WERI-Rb-1 (cell line): ENCODE measurements at regions not wholly inside any gene's neighbourhood (a gene's known extent, or its start where the extent isn't known, plus 50 kb on each side); places are given as distances from the start of the nearest gene placed in this dataset.

Experiments used
- DNase-seq: peaks from one replicate; pipeline ENCODE4 v3.0.0-alpha.2; 2020
- H3K27ac ChIP-seq: fragments of 250-450 bp; sonication (Bioruptor Pico); 2 replicates; pipeline ENCODE4 v1.5.1; 2020; ENCODE audit warnings: mild to moderate bottlenecking, moderate library complexity
- H3K27me3 ChIP-seq: fragments of 250-450 bp; sonication (Bioruptor Pico); 2 replicates; pipeline ENCODE4 v1.5.1; 2021; ENCODE audit warnings: mild to moderate bottlenecking, low read depth, moderate library complexity; ENCODE audit not compliant: insufficient read depth, severe bottlenecking
- H3K36me3 ChIP-seq: fragments of 250-450 bp; sonication (Bioruptor Pico); 2 replicates; pipeline ENCODE4 v1.5.1; 2020; ENCODE audit warnings: mild to moderate bottlenecking, moderate library complexity
- H3K4me3 ChIP-seq: 2 replicates; pipeline ENCODE4 v1.5.1; 2011; ENCODE audit warnings: low read depth, mild to moderate bottlenecking, control low read depth, low read length
- H3K9me3 ChIP-seq: fragments of 250-450 bp; sonication (Bioruptor Pico); 2 replicates; pipeline ENCODE4 v1.5.1; 2021; ENCODE audit warnings: mild to moderate bottlenecking, moderate library complexity; ENCODE audit not compliant: severe bottlenecking
- TF ChIP-seq, protein P1 (sequence below): IDR thresholded peaks from 2 replicates; pipeline ENCODE4 v1.5.1; 2011; ENCODE audit warnings: low read depth, mild to moderate bottlenecking, control low read depth, inconsistent platforms, low read length

DNA sequence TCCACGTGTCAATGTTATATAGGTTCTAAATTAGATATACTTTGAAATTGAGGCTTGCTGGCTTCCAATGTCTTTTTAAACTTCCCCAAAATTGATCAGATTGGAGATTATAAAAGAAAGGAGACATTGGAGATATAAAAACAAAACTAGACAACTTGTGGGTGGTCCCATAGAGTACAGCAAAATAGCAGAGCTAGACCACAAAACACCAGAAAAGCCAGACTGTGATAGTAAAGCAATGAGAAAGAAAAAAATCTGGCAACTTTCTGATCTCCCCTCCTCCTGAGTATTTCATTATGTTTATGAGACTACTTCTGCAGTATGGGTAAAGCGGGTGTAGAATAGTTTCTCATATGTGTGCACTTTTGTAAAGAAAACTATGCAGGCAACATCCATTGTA lies 713.8 kb upstream of the MEF2C start:
- H3K4me3 ChIP-seq: no peak overlapping the region
- H3K27ac ChIP-seq: no peak overlapping the region
- no peak for DNase-seq
- no peaks in the 10 kb centered on the region for H3K9me3 ChIP-seq
- no peaks in the 10 kb centered on the region for H3K36me3 ChIP-seq
- TF ChIP-seq, protein P1, sequence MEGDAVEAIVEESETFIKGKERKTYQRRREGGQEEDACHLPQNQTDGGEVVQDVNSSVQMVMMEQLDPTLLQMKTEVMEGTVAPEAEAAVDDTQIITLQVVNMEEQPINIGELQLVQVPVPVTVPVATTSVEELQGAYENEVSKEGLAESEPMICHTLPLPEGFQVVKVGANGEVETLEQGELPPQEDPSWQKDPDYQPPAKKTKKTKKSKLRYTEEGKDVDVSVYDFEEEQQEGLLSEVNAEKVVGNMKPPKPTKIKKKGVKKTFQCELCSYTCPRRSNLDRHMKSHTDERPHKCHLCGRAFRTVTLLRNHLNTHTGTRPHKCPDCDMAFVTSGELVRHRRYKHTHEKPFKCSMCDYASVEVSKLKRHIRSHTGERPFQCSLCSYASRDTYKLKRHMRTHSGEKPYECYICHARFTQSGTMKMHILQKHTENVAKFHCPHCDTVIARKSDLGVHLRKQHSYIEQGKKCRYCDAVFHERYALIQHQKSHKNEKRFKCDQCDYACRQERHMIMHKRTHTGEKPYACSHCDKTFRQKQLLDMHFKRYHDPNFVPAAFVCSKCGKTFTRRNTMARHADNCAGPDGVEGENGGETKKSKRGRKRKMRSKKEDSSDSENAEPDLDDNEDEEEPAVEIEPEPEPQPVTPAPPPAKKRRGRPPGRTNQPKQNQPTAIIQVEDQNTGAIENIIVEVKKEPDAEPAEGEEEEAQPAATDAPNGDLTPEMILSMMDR: no peak
- H3K27me3 ChIP-seq: no peaks in the 10 kb centered on the region

GRCh38 chr5:89595056-89595455 lies 712.1 kb upstream of the MEF2C start:
- Histone ChIP-seq H3K4me3 (no peak overlapping the region), H3K27ac (no peak overlapping the region), H3K36me3 (no peaks in the 10 kb centered on the region), H3K9me3 (no peaks in the 10 kb centered on the region), H3K27me3 (no peaks in the 10 kb centered on the region)
- DNase-seq: no peak
- TF ChIP-seq, protein P1: no peak

GRCh38 chr5:89584339-89584956 lies 701.5 kb upstream of the MEF2C start:
- no peaks in the 10 kb centered on the region for H3K36me3 ChIP-seq
- no peaks in the 10 kb centered on the region for H3K27me3 ChIP-seq
- H3K9me3 ChIP-seq: peaks cover 3% of the 10 kb centered on the region
- TF ChIP-seq, protein P1: no peak
- H3K27ac ChIP-seq: no peak overlapping the region
- no peak overlapping the region for H3K4me3 ChIP-seq
- DNase-seq: no peak

DNA sequence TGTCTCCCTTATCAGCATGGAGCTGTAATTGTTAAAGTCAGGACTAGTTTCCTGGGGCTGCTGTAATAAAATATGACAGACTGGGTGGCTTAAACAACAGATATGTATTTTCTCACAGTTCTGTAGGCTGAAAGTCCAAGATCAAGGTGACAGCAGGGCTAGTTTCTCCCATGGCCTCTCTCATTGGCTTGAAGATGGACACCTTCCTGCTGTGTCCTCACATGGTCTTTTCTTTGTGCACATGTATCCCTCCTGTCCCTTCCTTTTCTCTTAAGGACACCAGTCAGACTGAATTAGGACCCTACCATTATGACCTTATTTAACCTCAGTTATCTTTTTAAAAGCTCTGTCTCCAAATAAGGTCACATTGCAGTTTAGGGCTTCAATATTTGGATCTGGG lies 700.5 kb upstream of the MEF2C start:
- TF ChIP-seq, protein P1: no peak
- peaks cover 3% of the 10 kb centered on the region for H3K9me3 ChIP-seq
- H3K27ac ChIP-seq: no peak overlapping the region
- H3K36me3 ChIP-seq: no peaks in the 10 kb centered on the region
- no peak overlapping the region for H3K4me3 ChIP-seq
- no peaks in the 10 kb centered on the region for H3K27me3 ChIP-seq
- DNase-seq: no peak

DNA sequence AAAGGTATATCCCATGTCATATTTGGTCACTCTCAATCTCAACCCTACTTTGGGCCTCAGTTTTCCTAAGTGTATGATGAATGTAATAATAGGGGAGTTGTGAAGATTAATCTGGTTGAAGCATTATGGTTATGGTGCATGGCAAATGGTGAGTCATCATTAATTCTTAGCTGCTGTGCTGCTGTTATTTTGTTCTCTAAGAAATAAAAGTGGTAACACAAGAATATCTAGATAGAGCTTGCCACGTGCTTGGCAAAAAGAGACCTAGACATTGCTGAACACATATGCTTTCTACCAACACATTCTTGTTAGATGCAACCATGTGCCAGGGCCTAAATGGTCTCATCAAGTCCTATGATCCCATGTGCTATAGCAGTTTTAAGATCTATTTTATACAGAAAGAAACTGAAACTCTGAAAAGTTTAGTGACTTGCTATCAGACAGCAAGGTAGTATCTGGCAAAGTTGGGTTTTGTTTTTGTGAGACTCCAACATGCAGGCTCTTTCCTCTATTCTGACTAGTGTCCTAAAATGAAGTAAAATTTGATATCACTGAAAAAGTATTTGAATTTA lies 699.9 kb upstream of the MEF2C start:
- Histone ChIP-seq H3K27me3 (no peaks in the 10 kb centered on the region), H3K4me3 (no peak overlapping the region), H3K9me3 (peaks cover 3% of the 10 kb centered on the region), H3K36me3 (no peaks in the 10 kb centered on the region), H3K27ac (no peak overlapping the region)
- TF ChIP-seq, protein P1: no peak
- DNase-seq: no peak

DNA sequence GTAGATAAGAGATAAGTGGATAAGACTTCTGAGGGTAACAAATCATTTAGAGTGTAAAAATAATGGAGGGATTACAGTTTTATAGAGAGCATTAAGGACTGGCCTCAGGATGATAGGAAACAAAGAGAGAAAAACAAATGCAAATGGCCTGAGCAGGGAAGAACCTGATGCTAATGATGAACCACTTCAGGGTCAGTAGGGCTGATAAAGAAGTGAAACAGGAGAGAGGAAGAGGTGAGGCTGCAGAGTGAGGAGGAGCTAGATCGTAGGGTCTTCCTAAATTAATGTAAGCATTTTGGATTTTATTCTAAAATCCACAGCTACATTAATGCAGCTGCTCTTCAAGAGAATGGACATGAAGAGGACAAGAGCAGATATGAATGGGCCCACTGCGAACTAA lies 698.0 kb upstream of the MEF2C start:
- TF ChIP-seq, protein P1: no peak
- no peaks in the 10 kb centered on the region for H3K36me3 ChIP-seq
- no peak for DNase-seq
- peaks cover 3% of the 10 kb centered on the region for H3K9me3 ChIP-seq
- no peak overlapping the region for H3K27ac ChIP-seq
- H3K27me3 ChIP-seq: no peaks in the 10 kb centered on the region
- H3K4me3 ChIP-seq: no peak overlapping the region
